ENCODE measurements at regions not wholly inside any gene's neighbourhood (a gene's known extent, or its start where the extent isn't known, plus 50 kb on each side); places are given as distances from the start of the nearest gene placed in this dataset.
"Not testable (repeated sequence)": the region's sequence is repeated elsewhere in the genome, so short reads cannot be mapped to it uniquely, and the experiment has no call there.

DNA sequence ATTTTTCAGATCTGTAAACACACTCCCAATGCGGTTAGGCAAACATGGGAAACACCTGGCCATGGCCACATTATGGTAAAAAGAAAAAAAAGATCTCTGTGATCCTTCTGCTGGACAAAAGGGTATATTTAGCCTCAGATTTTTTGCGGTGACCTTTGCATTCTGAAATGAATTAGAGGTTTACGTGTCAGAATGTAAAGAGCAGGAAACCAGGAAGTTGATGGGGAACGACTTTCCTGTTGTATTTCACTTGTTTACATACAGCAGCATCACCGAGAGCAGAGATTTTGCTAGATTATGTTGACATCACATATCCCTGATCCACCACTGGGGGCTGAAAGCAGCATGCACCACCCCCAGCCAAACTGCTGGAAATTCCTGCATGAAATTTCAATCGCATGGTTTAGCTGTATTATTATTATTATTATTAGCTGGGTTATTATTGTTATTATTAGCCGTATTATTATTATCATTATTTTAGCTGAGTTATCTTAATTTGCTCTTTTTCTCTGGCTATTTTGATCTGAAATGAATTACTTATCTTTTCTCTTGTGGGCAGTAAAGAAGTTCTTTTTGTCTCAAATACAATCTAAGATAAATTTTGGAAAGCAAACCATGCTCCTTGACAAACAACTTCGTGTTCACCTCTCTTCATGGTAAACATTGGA is 189.4 kb downstream of the ZFP64 start:
- Histone ChIP-seq H2AFZ (ENCODE audit: low read depth, low read length) (no peak overlapping the region), H3K27ac (ENCODE audit: low read length) (no peak overlapping the region), H3K4me1 (ENCODE audit: insufficient read depth, low read length) (no peaks in the 10 kb centered on the region), H3K4me3 (ENCODE audit: low read depth in 1 of 2, low read length in 2 of 2) (no peak overlapping the region), H3K27me3 (ENCODE audit: insufficient read depth, low read length, poor library complexity) (no peaks in the 10 kb centered on the region), H3K9me3 (ENCODE audit: insufficient read depth, low read length, severe bottlenecking) (no peaks in the 10 kb centered on the region), H4K20me1 (ENCODE audit: insufficient read depth, low read length) (no peaks in the 10 kb centered on the region), H3K36me3 (ENCODE audit: insufficient read depth, low read length) (no peaks in the 10 kb centered on the region), H3K9ac (ENCODE audit: low read depth, low read length) (no peak overlapping the region), H3K79me2 (ENCODE audit: insufficient read depth, low read length) (no peaks in the 10 kb centered on the region), H3K4me2 (ENCODE audit: insufficient read depth, low read length) (no peak overlapping the region)
- DNase-seq (no peak), ATAC-seq (ENCODE audit: insufficient read depth, low read depth) (no peak)
- no peak for TF ChIP-seq CTCF (IDR thresholded peaks at IDR 0.05; ENCODE audit: borderline replicate concordance, extremely low read depth, low read length, poor library complexity, severe bottlenecking)
- no peak for TF ChIP-seq EZH2 (IDR thresholded peaks at IDR 0.05; ENCODE audit: borderline replicate concordance, low read depth, low read length, severe bottlenecking)

GRCh38 chr20:51997281-51997936 is 194.2 kb downstream of the ZFP64 start:
- H3K9ac ChIP-seq (ENCODE audit: low read depth, low read length); H3K9me3 ChIP-seq (ENCODE audit: insufficient read depth, low read length, severe bottlenecking); H4K20me1 ChIP-seq (ENCODE audit: insufficient read depth, low read length); H3K79me2 ChIP-seq (ENCODE audit: insufficient read depth, low read length); H3K27ac ChIP-seq (ENCODE audit: low read length); ATAC-seq (ENCODE audit: insufficient read depth, low read depth); DNase-seq; H3K4me3 ChIP-seq (ENCODE audit: low read depth in 1 of 2, low read length in 2 of 2); H3K4me1 ChIP-seq (ENCODE audit: insufficient read depth, low read length); H2AFZ ChIP-seq (ENCODE audit: low read depth, low read length); H3K27me3 ChIP-seq (ENCODE audit: insufficient read depth, low read length, poor library complexity); H3K36me3 ChIP-seq (ENCODE audit: insufficient read depth, low read length); H3K4me2 ChIP-seq (ENCODE audit: insufficient read depth, low read length): not testable (repeated sequence)

DNA sequence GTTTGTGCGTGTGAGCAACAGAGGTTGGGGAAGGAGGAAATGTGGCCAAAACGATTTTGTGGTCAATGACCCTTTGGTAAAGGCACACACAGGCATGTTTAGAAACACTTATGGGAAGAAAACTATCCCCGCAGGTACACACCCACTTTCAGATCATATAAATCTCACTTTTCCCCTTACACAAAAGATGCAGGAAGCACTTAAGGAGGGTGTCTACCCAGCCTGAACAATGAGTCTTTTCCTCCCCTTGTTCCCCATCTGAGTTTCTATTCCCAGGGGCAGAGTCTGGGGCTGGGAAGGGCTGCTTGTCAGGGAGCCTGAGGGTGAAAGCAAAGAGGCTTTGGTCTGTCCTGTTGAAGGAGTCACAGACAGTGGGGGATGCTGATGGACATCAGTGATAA is 193.2 kb upstream of the SALL4 start:
- H3K27ac ChIP-seq (ENCODE audit: low read length): no peak overlapping the region
- H3K4me3 ChIP-seq (ENCODE audit: low read depth in 1 of 2, low read length in 2 of 2): no peak overlapping the region
- no peaks in the 10 kb centered on the region for H3K4me1 ChIP-seq (ENCODE audit: insufficient read depth, low read length)
- no peak overlapping the region for H3K9ac ChIP-seq (ENCODE audit: low read depth, low read length)
- H3K27me3 ChIP-seq (ENCODE audit: insufficient read depth, low read length, poor library complexity): no peaks in the 10 kb centered on the region
- H3K4me2 ChIP-seq (ENCODE audit: insufficient read depth, low read length): no peak overlapping the region
- H3K9me3 ChIP-seq (ENCODE audit: insufficient read depth, low read length, severe bottlenecking): no peaks in the 10 kb centered on the region
- TF ChIP-seq CTCF (IDR thresholded peaks at IDR 0.05; ENCODE audit: borderline replicate concordance, extremely low read depth, low read length, poor library complexity, severe bottlenecking) (no peak), EZH2 (IDR thresholded peaks at IDR 0.05; ENCODE audit: borderline replicate concordance, low read depth, low read length, severe bottlenecking) (no peak)
- H3K36me3 ChIP-seq (ENCODE audit: insufficient read depth, low read length): no peaks in the 10 kb centered on the region
- ATAC-seq (ENCODE audit: insufficient read depth, low read depth) (no peak), DNase-seq (no peak)
- H2AFZ ChIP-seq (ENCODE audit: low read depth, low read length): no peak overlapping the region
- no peaks in the 10 kb centered on the region for H4K20me1 ChIP-seq (ENCODE audit: insufficient read depth, low read length)
- no peaks in the 10 kb centered on the region for H3K79me2 ChIP-seq (ENCODE audit: insufficient read depth, low read length)

DNA sequence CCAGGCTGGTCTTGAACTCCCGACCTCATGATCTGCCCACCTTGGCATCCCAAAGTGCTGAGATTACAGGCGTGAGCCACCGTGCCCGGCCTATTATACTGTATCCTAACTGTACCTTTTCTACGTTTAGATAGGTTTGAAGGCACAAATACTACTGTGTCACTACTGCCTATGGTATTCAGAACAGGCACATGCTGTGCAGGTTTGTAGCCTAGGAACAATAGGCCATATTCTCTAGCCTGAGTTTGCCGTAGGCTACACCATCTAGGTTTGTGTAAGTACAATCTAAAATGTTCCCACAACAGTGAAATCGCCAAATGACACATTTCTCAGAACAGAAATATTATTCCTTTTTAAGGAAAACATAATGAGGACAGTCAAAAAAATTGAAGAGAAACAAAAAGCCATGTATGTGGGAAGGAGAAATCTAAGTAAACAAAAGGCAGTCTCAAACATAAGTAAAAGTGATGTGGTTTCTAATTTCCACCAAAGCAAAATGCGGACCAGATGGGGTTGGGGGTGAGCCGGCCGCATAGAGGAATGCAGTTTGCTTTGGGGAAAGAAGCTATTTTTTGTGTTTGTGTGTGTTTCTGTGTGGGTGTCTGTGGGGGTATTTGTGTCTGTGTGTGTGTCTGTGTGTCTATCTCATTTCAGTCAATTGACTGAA is 192.6 kb upstream of the SALL4 start:
- H3K4me1 ChIP-seq (ENCODE audit: insufficient read depth, low read length): no peaks in the 10 kb centered on the region
- H3K79me2 ChIP-seq (ENCODE audit: insufficient read depth, low read length): no peaks in the 10 kb centered on the region
- TF ChIP-seq CTCF (IDR thresholded peaks at IDR 0.05; ENCODE audit: borderline replicate concordance, extremely low read depth, low read length, poor library complexity, severe bottlenecking) (no peak), EZH2 (IDR thresholded peaks at IDR 0.05; ENCODE audit: borderline replicate concordance, low read depth, low read length, severe bottlenecking) (no peak)
- H3K27me3 ChIP-seq (ENCODE audit: insufficient read depth, low read length, poor library complexity): no peaks in the 10 kb centered on the region
- H2AFZ ChIP-seq (ENCODE audit: low read depth, low read length): no peak overlapping the region
- no peaks in the 10 kb centered on the region for H4K20me1 ChIP-seq (ENCODE audit: insufficient read depth, low read length)
- H3K36me3 ChIP-seq (ENCODE audit: insufficient read depth, low read length): no peaks in the 10 kb centered on the region
- no peak for ATAC-seq (ENCODE audit: insufficient read depth, low read depth)
- no peak overlapping the region for H3K9ac ChIP-seq (ENCODE audit: low read depth, low read length)
- DNase-seq: no peak
- H3K4me3 ChIP-seq (ENCODE audit: low read depth in 1 of 2, low read length in 2 of 2): no peak overlapping the region
- no peak overlapping the region for H3K4me2 ChIP-seq (ENCODE audit: insufficient read depth, low read length)
- no peaks in the 10 kb centered on the region for H3K9me3 ChIP-seq (ENCODE audit: insufficient read depth, low read length, severe bottlenecking)
- no peak overlapping the region for H3K27ac ChIP-seq (ENCODE audit: low read length)

Data from DND-41 (cell line).